ENCODE measurements at regions not wholly inside any gene's neighbourhood (a gene's known extent, or its start where the extent isn't known, plus 50 kb on each side); places are given as distances from the start of the nearest gene placed in this dataset.
"Not testable (repeated sequence)": the region's sequence is repeated elsewhere in the genome, so short reads cannot be mapped to it uniquely, and the experiment has no call there.

GRCh38 chr3:73835945-73836344 is 211.2 kb upstream of the PDZRN3 start:
- no peak for DNase-seq

- DNase-seq: no peak
Observed at GRCh38 chr3:73832426-73832825, 207.7 kb upstream of the PDZRN3 start.

- no peak for DNase-seq
Observed at GRCh38 chr3:73828348-73828747, 203.6 kb upstream of the PDZRN3 start.

- no peak for DNase-seq
Observed at GRCh38 chr3:73827725-73828211, 203.0 kb upstream of the PDZRN3 start.

- DNase-seq: no peak
Observed at GRCh38 chr3:73827204-73827603, 202.5 kb upstream of the PDZRN3 start.

GRCh38 chr3:73820896-73821295 is 196.2 kb upstream of the PDZRN3 start:
- not testable (repeated sequence) for DNase-seq

GRCh38 chr3:73820431-73820830 is 195.7 kb upstream of the PDZRN3 start:
- DNase-seq: no peak

GRCh38 chr3:73815966-73816365 is 191.2 kb upstream of the PDZRN3 start:
- DNase-seq: no peak

- no peak for DNase-seq
Observed at GRCh38 chr3:73813692-73814292, 189.1 kb upstream of the PDZRN3 start.

GRCh38 chr3:73813291-73813690 is 188.6 kb upstream of the PDZRN3 start:
- DNase-seq: no peak

- no peak for DNase-seq
Observed at GRCh38 chr3:73812054-73812453, 187.3 kb upstream of the PDZRN3 start.

GRCh38 chr3:73808862-73809509 is 184.2 kb upstream of the PDZRN3 start:
- DNase-seq: no peak

GRCh38 chr3:73805435-73805834 is 180.7 kb upstream of the PDZRN3 start:
- DNase-seq: no peak

- DNase-seq: no peak
Observed at GRCh38 chr3:73804204-73804603, 179.5 kb upstream of the PDZRN3 start.

- DNase-seq: no peak
Observed at GRCh38 chr3:73801444-73801843, 176.7 kb upstream of the PDZRN3 start.

GRCh38 chr3:73797311-73797710 is 172.6 kb upstream of the PDZRN3 start:
- no peak for DNase-seq

- no peak for DNase-seq
Observed at GRCh38 chr3:73796382-73796781, 171.6 kb upstream of the PDZRN3 start.

- no peak for DNase-seq
Observed at GRCh38 chr3:73791356-73791755, 166.6 kb upstream of the PDZRN3 start.

- peak; percentile 75 for DNase-seq
Observed at GRCh38 chr3:73789825-73790444, 165.2 kb upstream of the PDZRN3 start.

- no peak for DNase-seq
Observed at GRCh38 chr3:73787620-73788019, 162.9 kb upstream of the PDZRN3 start.

GRCh38 chr3:73786998-73787397 is 162.3 kb upstream of the PDZRN3 start:
- no peak for DNase-seq

- no peak for DNase-seq
Observed at GRCh38 chr3:73786321-73786807, 161.6 kb upstream of the PDZRN3 start.

GRCh38 chr3:73784686-73785392 is 160.1 kb upstream of the PDZRN3 start:
- DNase-seq: no peak

GRCh38 chr3:73783811-73784210 is 159.1 kb upstream of the PDZRN3 start:
- DNase-seq: no peak
